ENCODE measurements at regions not wholly inside any gene's neighbourhood (a gene's known extent, or its start where the extent isn't known, plus 50 kb on each side); places are given as distances from the start of the nearest gene placed in this dataset.

- POLR2A ChIA-PET, result no interaction called here
- BruUV-seq (replicated peaks), result no TSS peak
These were observed 58.9 kb downstream of the ID4 start for GRCh38 chr6:19895866-19896692.

GRCh38 chr6:19896693-19897010 is 59.5 kb downstream of the ID4 start:
- CTCF ChIA-PET, result no interaction called here
- Histone ChIP-seq H3K79me2 (ENCODE audit: control insufficient read depth, insufficient read depth, low read length) (no peaks in the 10 kb centered on the region), H4K20me1 (ENCODE audit: control insufficient read depth, insufficient read depth) (no peaks in the 10 kb centered on the region), H3K4me3 (no peak overlapping the region), H3K4me1 (ENCODE audit: control insufficient read depth, insufficient read depth, low read length) (no peaks in the 10 kb centered on the region), H3K9me3 (replicated peaks; ENCODE audit: control insufficient read depth, insufficient read depth, low read length) (no peaks in the 10 kb centered on the region), H3K4me2 (ENCODE audit: control insufficient read depth, insufficient read depth) (no peak overlapping the region), H3K9ac (ENCODE audit: control insufficient read depth, insufficient read depth, low read length) (no peak overlapping the region), H2AFZ (ENCODE audit: control insufficient read depth, low read depth, low read length) (no peak overlapping the region), H3K36me3 (ENCODE audit: control insufficient read depth in 2 of 2, insufficient read depth in 2 of 2, low read length in 1 of 2) (no peaks in the 10 kb centered on the region), H3K27me3 (replicated peaks in 1 of 2; ENCODE audit: control insufficient read depth in 2 of 2, insufficient read depth in 2 of 2, low read length in 1 of 2) (no peaks in the 10 kb centered on the region), H3K27ac (ENCODE audit: control insufficient read depth, insufficient read depth) (no peak overlapping the region)
- SMC1A ChIA-PET (ENCODE audit: uncharacterized antibody, unreplicated experiment), result no interaction called here
- no peak for FAIRE-seq
- in situ Hi-C loops (cut with MboI), result no loop called here
- RAD21 ChIA-PET (ENCODE audit: unreplicated experiment), result no interaction called here
- WGBS (ENCODE audit: insufficient coverage, insufficient replicate concordance, low lambda C conversion rate, missing lambda C conversion rate), result 13% methylated on average over 2 of the region's 2 CpGs
- intact Hi-C loops (cut with micrococcal nuclease; ENCODE audit: unreplicated experiment), result no loop called here
- DNase-seq (ENCODE audit: low read depth, low spot score), result no peak
- ATAC-seq, result no peak
- TF ChIP-seq STAT3 (IDR thresholded peaks at IDR 0.05; ENCODE audit: low read depth, low read length) (no peak), NR2C1 (IDR thresholded peaks at IDR 0.05) (no peak), ZNF687 (IDR thresholded peaks at IDR 0.05) (no peak), CHD1 (IDR thresholded peaks at IDR 0.05; ENCODE audit: low read depth, low read length) (no peak), ZNF207 (IDR thresholded peaks at IDR 0.05; ENCODE audit: borderline replicate concordance) (no peak), BHLHE40 (IDR thresholded peaks at IDR 0.05; ENCODE audit: borderline replicate concordance in 1 of 2, low read depth in 2 of 2, low read length in 1 of 2) (no peak), ESRRA (IDR thresholded peaks at IDR 0.05; ENCODE audit: low read length) (no peak), KDM1A (IDR thresholded peaks at IDR 0.05; ENCODE audit: borderline replicate concordance) (no peak), CHD4 (IDR thresholded peaks at IDR 0.05) (no peak)
- no TSS peak for BruUV-seq (replicated peaks)
- POLR2A ChIA-PET, result no interaction called here

More at GRCh38 chr6:19895866-19896692, 58.9 kb downstream of the ID4 start:
- no peak overlapping the region for H2AFZ ChIP-seq (ENCODE audit: control insufficient read depth, low read depth, low read length)
- H3K9me3 ChIP-seq (replicated peaks; ENCODE audit: control insufficient read depth, insufficient read depth, low read length), result no peaks in the 10 kb centered on the region
- H3K9ac ChIP-seq (ENCODE audit: control insufficient read depth, insufficient read depth, low read length), result no peak overlapping the region
- TF ChIP-seq ZZZ3 (IDR thresholded peaks at IDR 0.05; ENCODE audit: control insufficient read depth, insufficient read length, low read depth) (no peak), HSF1 (IDR thresholded peaks at IDR 0.05; ENCODE audit: low read depth, low read length) (no peak)
- H3K36me3 ChIP-seq (ENCODE audit: control insufficient read depth in 2 of 2, insufficient read depth in 2 of 2, low read length in 1 of 2), result no peaks in the 10 kb centered on the region
- no peaks in the 10 kb centered on the region for H3K79me2 ChIP-seq (ENCODE audit: control insufficient read depth, insufficient read depth, low read length)
- no peaks in the 10 kb centered on the region for H3K4me1 ChIP-seq (ENCODE audit: control insufficient read depth, insufficient read depth, low read length)
- 37% methylated on average over 9 of the region's 9 CpGs for WGBS (ENCODE audit: insufficient coverage, insufficient replicate concordance, low lambda C conversion rate, missing lambda C conversion rate)
- CTCF ChIA-PET, result interaction anchor here (0.6 kb wide), 1 partner anchor 823 kb away, joined by 3 read pairs; no protein-coding TSS in a partner anchor
- H3K4me3 ChIP-seq, result no peak overlapping the region
- RAD21 ChIA-PET (ENCODE audit: unreplicated experiment), result no interaction called here
- H4K20me1 ChIP-seq (ENCODE audit: control insufficient read depth, insufficient read depth), result no peaks in the 10 kb centered on the region
- intact Hi-C loops (cut with micrococcal nuclease; ENCODE audit: unreplicated experiment) (no loop called here), in situ Hi-C loops (cut with MboI) (no loop called here)
- DNase-seq (ENCODE audit: low read depth, low spot score) (no peak), FAIRE-seq (no peak), ATAC-seq (no peak)
- no peak overlapping the region for H3K4me2 ChIP-seq (ENCODE audit: control insufficient read depth, insufficient read depth)
- SMC1A ChIA-PET (ENCODE audit: uncharacterized antibody, unreplicated experiment), result no interaction called here
- no peak overlapping the region for H3K27ac ChIP-seq (ENCODE audit: control insufficient read depth, insufficient read depth)
- no peaks in the 10 kb centered on the region for H3K27me3 ChIP-seq (replicated peaks in 1 of 2; ENCODE audit: control insufficient read depth in 2 of 2, insufficient read depth in 2 of 2, low read length in 1 of 2)

Measured in GM12878 (cell line).